Non-pigmented ciliary epithelial cell (primary cell): ENCODE measurements at regions not wholly inside any gene's neighbourhood (a gene's known extent, or its start where the extent isn't known, plus 50 kb on each side); places are given as distances from the start of the nearest gene placed in this dataset.

ENCODE experiments used
- DNase-seq: peaks from one replicate; pipeline ENCODE4 v3.0.0-alpha.2; 2010; ENCODE audit warnings: low read depth

- DNase-seq, result no peak
These were observed 214.2 kb downstream of the LACC1 start for GRCh38 chr13:44093607-44094564.

- DNase-seq, result no peak
These were observed 217.2 kb downstream of the LACC1 start for GRCh38 chr13:44096901-44097300.

- no peak for DNase-seq
These were observed 218.9 kb downstream of the LACC1 start for GRCh38 chr13:44098559-44098958.

GRCh38 chr13:44101347-44102083 is 221.8 kb downstream of the LACC1 start:
- DNase-seq, result no peak

- DNase-seq, result no peak
These were observed 223.9 kb downstream of the LACC1 start for GRCh38 chr13:44103429-44104196.

GRCh38 chr13:44104197-44104490 is 224.4 kb downstream of the LACC1 start:
- no peak for DNase-seq

- no peak for DNase-seq
These were observed 225.3 kb downstream of the LACC1 start for GRCh38 chr13:44104969-44105368.

- no peak for DNase-seq
These were observed 226.8 kb downstream of the LACC1 start for GRCh38 chr13:44106266-44107152.

- no peak for DNase-seq
These were observed 227.8 kb downstream of the LACC1 start for GRCh38 chr13:44107357-44108121.

- no peak for DNase-seq
These were observed 228.7 kb downstream of the LACC1 start for GRCh38 chr13:44108331-44108858.

GRCh38 chr13:44110091-44110621 is 230.5 kb downstream of the LACC1 start:
- DNase-seq, result no peak

GRCh38 chr13:44111701-44112100 is 232.0 kb downstream of the LACC1 start:
- DNase-seq, result no peak

GRCh38 chr13:44112700-44113329 is 233.1 kb downstream of the LACC1 start:
- DNase-seq, result no peak

GRCh38 chr13:44116562-44117332 is 237.0 kb downstream of the LACC1 start:
- no peak for DNase-seq

GRCh38 chr13:44117351-44117750 is 237.6 kb downstream of the LACC1 start:
- no peak for DNase-seq

- DNase-seq, result no peak
These were observed 238.1 kb downstream of the LACC1 start for GRCh38 chr13:44117816-44118215.

GRCh38 chr13:44118881-44119280 is 239.2 kb downstream of the LACC1 start:
- DNase-seq, result no peak

- DNase-seq, result no peak
These were observed 240.3 kb downstream of the LACC1 start for GRCh38 chr13:44120043-44120442.
